Esophagus muscularis mucosa (tissue), 4 donors: ENCODE measurements at regions not wholly inside any gene's neighbourhood (a gene's known extent, or its start where the extent isn't known, plus 50 kb on each side); places are given as distances from the start of the nearest gene placed in this dataset.

Source experiments
- DNase-seq: peaks from one replicate; pipeline ENCODE4 v3.0.0-alpha.2; 2017; ENCODE audit errors: extremely low spot score
- H3K27ac ChIP-seq, 4 donors: fragments of 200-600 bp; sonication (generic); replicated peaks in 1 of 4; 1 replicate in 3 of 4; 2 replicates in 1 of 4; pipeline ENCODE4 v1.5.1; 2016 to 2019; ENCODE audit warnings: mild to moderate bottlenecking in 1 of 4
- H3K27me3 ChIP-seq, 4 donors: fragments of 200-600 bp; sonication (generic); one replicate each; pipeline versions ENCODE4 v1.5.1 to v1.6.0; 2016 to 2019
- H3K36me3 ChIP-seq, 4 donors: fragments of 200-600 bp; sonication (generic); one replicate each; pipeline ENCODE4 v1.5.1; 2016 to 2019
- H3K4me1 ChIP-seq, 4 donors: fragments of 200-600 bp; sonication (generic); one replicate each; pipeline ENCODE4 v1.5.1; 2016 to 2019
- H3K4me3 ChIP-seq, 4 donors: fragments of 200-600 bp; sonication (generic); 1 replicate in 2 of 4; 2 replicates in 2 of 4; pipeline ENCODE4 v1.5.1; 2016 to 2019; ENCODE audit warnings: mild to moderate bottlenecking in 4 of 4, moderate library complexity in 1 of 4
- H3K9me3 ChIP-seq, 4 donors: fragments of 200-600 bp; sonication (generic); 1 replicate in 3 of 4; 2 replicates in 1 of 4; pipeline ENCODE4 v1.5.1; 2016 to 2019
- CTCF ChIP-seq, 3 experiments: fragments of 200-600 bp in 2 of 3; fragments of 450-650 bp in 1 of 3; sonication (generic) in 2 of 3; IDR thresholded peaks; one replicate each; pipeline ENCODE4 v1.5.1; 2017 to 2019; ENCODE audit warnings: antibody characterized with exemption in 3 of 3, mild to moderate bottlenecking in 2 of 3, moderate library complexity in 1 of 3
- EP300 ChIP-seq: sonication (generic); formaldehyde crosslinking; IDR thresholded peaks from one replicate; pipeline ENCODE4 v1.6.1; 2017; ENCODE audit warnings: antibody characterized with exemption
- POLR2A ChIP-seq: fragments of 450-650 bp; IDR thresholded peaks from one replicate; pipeline ENCODE4 v1.6.1; 2017; ENCODE audit warnings: antibody characterized with exemption, moderate library complexity, mild to moderate bottlenecking, low read depth
- POLR2AphosphoS5 ChIP-seq, 2 donors: sonication (generic); formaldehyde crosslinking; IDR thresholded peaks; one replicate each; pipeline ENCODE4 v1.6.1; 2017; ENCODE audit warnings: antibody characterized with exemption in 2 of 2
- WGBS: methylation state at CpG from one replicate; pipeline ENCODE4 v1.1.5; 2018; 5-methylcytosine and 5-hydroxymethylcytosine counted together
- intact Hi-C: fragments of 100-400 bp; cut with DNase I; formaldehyde crosslinking; loops from one replicate; pipeline ENCODE4 v1.15.1; 2023

- no peak for DNase-seq
- peaks cover 0 to 5% (median 2%) of the 10 kb centered on the region in 4 donors for H3K4me1 ChIP-seq
- no peaks in the 10 kb centered on the region for H3K9me3 ChIP-seq
- WGBS: 65% methylated on average over 2 of the region's 2 CpGs
- H3K36me3 ChIP-seq: no peaks in the 10 kb centered on the region
- no peak for TF ChIP-seq POLR2A
- no peak for TF ChIP-seq CTCF (IDR thresholded peaks at IDR 0.05)
- no peak for TF ChIP-seq POLR2AphosphoS5 (IDR thresholded peaks at IDR 0.05)
- no peak for TF ChIP-seq EP300
- intact Hi-C loops: no loop called here
- no peak overlapping the region for H3K27ac ChIP-seq
- H3K4me3 ChIP-seq: no peak overlapping the region
- peaks cover 0 to 46% (median 0%) of the 10 kb centered on the region in 4 donors for H3K27me3 ChIP-seq
Observed at GRCh38 chr16:86685076-86685475, 106.7 kb downstream of the FOXL1 start.

GRCh38 chr16:86690970-86691369 is 112.6 kb downstream of the FOXL1 start:
- Histone ChIP-seq H3K36me3 (no peaks in the 10 kb centered on the region), H3K4me3 (no peak overlapping the region), H3K27ac (no peak overlapping the region), H3K9me3 (no peaks in the 10 kb centered on the region), H3K27me3 (peaks cover 0 to 42% (median 0%) of the 10 kb centered on the region in 4 donors), H3K4me1 (no peaks in the 10 kb centered on the region)
- TF ChIP-seq CTCF (IDR thresholded peaks at IDR 0.05) (no peak), POLR2A (no peak), POLR2AphosphoS5 (IDR thresholded peaks at IDR 0.05) (no peak), EP300 (no peak)
- 60% methylated on average over 3 of the region's 5 CpGs for WGBS
- DNase-seq: no peak
- intact Hi-C loops: no loop called here

GRCh38 chr16:86692426-86692825 is 114.1 kb downstream of the FOXL1 start:
- Histone ChIP-seq H3K4me3 (no peak overlapping the region), H3K4me1 (no peaks in the 10 kb centered on the region), H3K27me3 (peaks cover 0 to 43% (median 0%) of the 10 kb centered on the region in 4 donors), H3K9me3 (no peaks in the 10 kb centered on the region), H3K27ac (no peak overlapping the region), H3K36me3 (no peaks in the 10 kb centered on the region)
- WGBS: 53% methylated on average over 10 of the region's 10 CpGs
- TF ChIP-seq CTCF (IDR thresholded peaks at IDR 0.05): no peak
- no peak for TF ChIP-seq POLR2A
- TF ChIP-seq EP300: no peak
- no peak for TF ChIP-seq POLR2AphosphoS5 (IDR thresholded peaks at IDR 0.05)
- DNase-seq: no peak
- intact Hi-C loops: no loop called here

- peaks cover 0 to 50% (median 0%) of the 10 kb centered on the region in 4 donors for H3K27me3 ChIP-seq
- H3K4me3 ChIP-seq: no peak overlapping the region
- no peaks in the 10 kb centered on the region for H3K9me3 ChIP-seq
- no peaks in the 10 kb centered on the region for H3K36me3 ChIP-seq
- TF ChIP-seq POLR2AphosphoS5 (IDR thresholded peaks at IDR 0.05): no peak
- TF ChIP-seq EP300: no peak
- TF ChIP-seq POLR2A: no peak
- TF ChIP-seq CTCF (IDR thresholded peaks at IDR 0.05): no peak
- no peak for DNase-seq
- H3K4me1 ChIP-seq: no peaks in the 10 kb centered on the region
- intact Hi-C loops: no loop called here
- no peak overlapping the region for H3K27ac ChIP-seq
- WGBS: 58% methylated on average over 5 of the region's 5 CpGs
Observed at GRCh38 chr16:86693033-86693432, 114.7 kb downstream of the FOXL1 start.

GRCh38 chr16:86697715-86698114 is 119.4 kb downstream of the FOXL1 start:
- TF ChIP-seq CTCF (IDR thresholded peaks at IDR 0.05) (no peak), EP300 (no peak), POLR2A (no peak)
- no peaks in the 10 kb centered on the region for H3K4me1 ChIP-seq
- WGBS: 18% methylated on average over 3 of the region's 3 CpGs
- no peak for DNase-seq
- no peaks in the 10 kb centered on the region for H3K9me3 ChIP-seq
- no peak overlapping the region for H3K27ac ChIP-seq
- intact Hi-C loops: no loop called here
- H3K4me3 ChIP-seq: no peak overlapping the region
- H3K36me3 ChIP-seq: no peaks in the 10 kb centered on the region
- H3K27me3 ChIP-seq: peaks cover 0 to 49% (median 0%) of the 10 kb centered on the region in 4 donors
